ENCODE measurements at regions not wholly inside any gene's neighbourhood (a gene's known extent, or its start where the extent isn't known, plus 50 kb on each side); places are given as distances from the start of the nearest gene placed in this dataset.
"Not testable (repeated sequence)": the region's sequence is repeated elsewhere in the genome, so short reads cannot be mapped to it uniquely, and the experiment has no call there.

GRCh38 chr9:17865881-17866280 lies 287.0 kb downstream of the SH3GL2 start:
- no peaks in the 10 kb centered on the region for H3K9me3 ChIP-seq (ENCODE audit: control insufficient read depth in 1 of 2, low read length in 2 of 2)
- no peaks in the 10 kb centered on the region for H3K4me1 ChIP-seq (ENCODE audit: control insufficient read depth in 1 of 2, insufficient read depth in 2 of 2, low read length in 2 of 2)
- H3K4me3 ChIP-seq (ENCODE audit: low read depth in 1 of 2, low read length in 2 of 2) = no peak overlapping the region
- H3K36me3 ChIP-seq (ENCODE audit: control insufficient read depth in 1 of 2, insufficient read depth in 2 of 2, low read length in 2 of 2) = no peaks in the 10 kb centered on the region
- no peaks in the 10 kb centered on the region for H3K27me3 ChIP-seq (ENCODE audit: low read depth, low read length)
- no peak overlapping the region for H3K27ac ChIP-seq (ENCODE audit: low read length)

- H3K4me1 ChIP-seq (ENCODE audit: control insufficient read depth in 1 of 2, insufficient read depth in 2 of 2, low read length in 2 of 2) = no peaks in the 10 kb centered on the region
- no peaks in the 10 kb centered on the region for H3K27me3 ChIP-seq (ENCODE audit: low read depth, low read length)
- H3K9me3 ChIP-seq (ENCODE audit: control insufficient read depth in 1 of 2, low read length in 2 of 2) = no peaks in the 10 kb centered on the region
- H3K4me3 ChIP-seq (ENCODE audit: low read depth in 1 of 2, low read length in 2 of 2) = no peak overlapping the region
- H3K36me3 ChIP-seq (ENCODE audit: control insufficient read depth in 1 of 2, insufficient read depth in 2 of 2, low read length in 2 of 2) = no peaks in the 10 kb centered on the region
- H3K27ac ChIP-seq (ENCODE audit: low read length) = no peak overlapping the region
Measured at GRCh38 chr9:17870722-17871121, 291.9 kb downstream of the SH3GL2 start.

GRCh38 chr9:17871213-17871890 lies 292.5 kb downstream of the SH3GL2 start:
- Histone ChIP-seq H3K27me3 (ENCODE audit: low read depth, low read length) (no peaks in the 10 kb centered on the region), H3K4me1 (ENCODE audit: control insufficient read depth in 1 of 2, insufficient read depth in 2 of 2, low read length in 2 of 2) (no peaks in the 10 kb centered on the region), H3K4me3 (ENCODE audit: low read depth in 1 of 2, low read length in 2 of 2) (no peak overlapping the region), H3K9me3 (ENCODE audit: control insufficient read depth in 1 of 2, low read length in 2 of 2) (no peaks in the 10 kb centered on the region), H3K27ac (ENCODE audit: low read length) (no peak overlapping the region), H3K36me3 (ENCODE audit: control insufficient read depth in 1 of 2, insufficient read depth in 2 of 2, low read length in 2 of 2) (no peaks in the 10 kb centered on the region)

- Histone ChIP-seq H3K27me3 (ENCODE audit: low read depth, low read length) (no peaks in the 10 kb centered on the region), H3K4me1 (ENCODE audit: control insufficient read depth in 1 of 2, insufficient read depth in 2 of 2, low read length in 2 of 2) (no peaks in the 10 kb centered on the region), H3K9me3 (ENCODE audit: control insufficient read depth in 1 of 2, low read length in 2 of 2) (no peaks in the 10 kb centered on the region), H3K4me3 (ENCODE audit: low read depth in 1 of 2, low read length in 2 of 2) (no peak overlapping the region), H3K27ac (ENCODE audit: low read length) (no peak overlapping the region), H3K36me3 (ENCODE audit: control insufficient read depth in 1 of 2, insufficient read depth in 2 of 2, low read length in 2 of 2) (no peaks in the 10 kb centered on the region)
Measured at GRCh38 chr9:17875886-17876285, 297.0 kb downstream of the SH3GL2 start.

DNA sequence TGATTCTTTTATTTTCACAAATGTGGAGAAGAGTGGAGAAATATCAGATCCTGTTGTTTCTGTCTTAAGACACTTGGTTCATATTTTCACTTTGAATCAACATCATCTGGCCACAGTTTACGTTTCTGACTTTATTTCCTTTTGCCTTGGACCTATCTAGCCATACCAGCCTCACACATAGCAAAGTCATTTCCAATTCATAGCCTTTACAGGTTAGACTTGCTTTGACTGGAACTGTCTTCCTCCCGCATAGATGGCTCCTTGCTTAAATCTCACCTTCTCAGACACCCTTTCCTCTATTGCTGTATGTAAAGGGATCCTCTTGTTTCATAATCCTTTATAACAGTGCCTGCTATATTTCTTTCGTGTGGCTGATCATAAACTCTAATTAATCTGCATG lies 297.8 kb downstream of the SH3GL2 start:
- H3K36me3 ChIP-seq (ENCODE audit: control insufficient read depth in 1 of 2, insufficient read depth in 2 of 2, low read length in 2 of 2) = no peaks in the 10 kb centered on the region
- no peak overlapping the region for H3K27ac ChIP-seq (ENCODE audit: low read length)
- H3K9me3 ChIP-seq (ENCODE audit: control insufficient read depth in 1 of 2, low read length in 2 of 2) = no peaks in the 10 kb centered on the region
- no peaks in the 10 kb centered on the region for H3K4me1 ChIP-seq (ENCODE audit: control insufficient read depth in 1 of 2, insufficient read depth in 2 of 2, low read length in 2 of 2)
- no peaks in the 10 kb centered on the region for H3K27me3 ChIP-seq (ENCODE audit: low read depth, low read length)
- H3K4me3 ChIP-seq (ENCODE audit: low read depth in 1 of 2, low read length in 2 of 2) = no peak overlapping the region

DNA sequence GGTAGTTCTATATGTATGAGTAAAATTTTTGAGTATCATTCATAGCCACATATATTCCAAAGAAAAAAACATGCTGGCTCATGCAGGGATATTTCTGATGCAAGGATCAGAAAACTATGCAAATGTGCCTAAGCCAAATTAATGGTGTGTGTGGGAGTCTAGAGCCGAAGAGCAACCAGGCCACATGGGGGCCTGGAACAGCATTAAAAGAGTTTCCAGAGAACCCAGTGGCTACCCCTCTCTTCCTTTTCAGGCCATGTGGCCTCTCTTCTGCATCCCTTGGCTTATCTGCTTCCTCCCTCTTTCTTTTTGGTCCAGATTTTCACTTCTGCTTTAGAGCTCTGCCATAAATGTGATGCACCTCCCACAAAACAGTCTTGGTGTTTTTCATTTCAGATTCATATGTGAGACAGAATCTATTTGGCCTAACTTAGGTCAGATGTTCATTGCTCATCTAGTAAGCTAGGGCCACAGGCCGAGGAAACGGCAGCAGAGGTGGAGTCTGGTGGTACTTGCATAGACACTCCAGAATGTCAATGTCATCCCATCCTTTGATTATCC lies 300.0 kb downstream of the SH3GL2 start:
- H3K36me3 ChIP-seq (ENCODE audit: control insufficient read depth in 1 of 2, insufficient read depth in 2 of 2, low read length in 2 of 2) = no peaks in the 10 kb centered on the region
- H3K9me3 ChIP-seq (ENCODE audit: control insufficient read depth in 1 of 2, low read length in 2 of 2) = no peaks in the 10 kb centered on the region
- no peak overlapping the region for H3K4me3 ChIP-seq (ENCODE audit: low read depth in 1 of 2, low read length in 2 of 2)
- H3K4me1 ChIP-seq (ENCODE audit: control insufficient read depth in 1 of 2, insufficient read depth in 2 of 2, low read length in 2 of 2) = no peaks in the 10 kb centered on the region
- H3K27ac ChIP-seq (ENCODE audit: low read length) = no peak overlapping the region
- no peaks in the 10 kb centered on the region for H3K27me3 ChIP-seq (ENCODE audit: low read depth, low read length)

- Histone ChIP-seq H3K9me3 (ENCODE audit: control insufficient read depth in 1 of 2, low read length in 2 of 2) (no peaks in the 10 kb centered on the region), H3K27me3 (ENCODE audit: low read depth, low read length) (no peaks in the 10 kb centered on the region), H3K4me3 (ENCODE audit: low read depth in 1 of 2, low read length in 2 of 2) (no peak overlapping the region), H3K4me1 (ENCODE audit: control insufficient read depth in 1 of 2, insufficient read depth in 2 of 2, low read length in 2 of 2) (no peaks in the 10 kb centered on the region), H3K27ac (ENCODE audit: low read length) (no peak overlapping the region), H3K36me3 (ENCODE audit: control insufficient read depth in 1 of 2, insufficient read depth in 2 of 2, low read length in 2 of 2) (no peaks in the 10 kb centered on the region)
Measured at GRCh38 chr9:17881371-17881770, 302.5 kb downstream of the SH3GL2 start.

DNA sequence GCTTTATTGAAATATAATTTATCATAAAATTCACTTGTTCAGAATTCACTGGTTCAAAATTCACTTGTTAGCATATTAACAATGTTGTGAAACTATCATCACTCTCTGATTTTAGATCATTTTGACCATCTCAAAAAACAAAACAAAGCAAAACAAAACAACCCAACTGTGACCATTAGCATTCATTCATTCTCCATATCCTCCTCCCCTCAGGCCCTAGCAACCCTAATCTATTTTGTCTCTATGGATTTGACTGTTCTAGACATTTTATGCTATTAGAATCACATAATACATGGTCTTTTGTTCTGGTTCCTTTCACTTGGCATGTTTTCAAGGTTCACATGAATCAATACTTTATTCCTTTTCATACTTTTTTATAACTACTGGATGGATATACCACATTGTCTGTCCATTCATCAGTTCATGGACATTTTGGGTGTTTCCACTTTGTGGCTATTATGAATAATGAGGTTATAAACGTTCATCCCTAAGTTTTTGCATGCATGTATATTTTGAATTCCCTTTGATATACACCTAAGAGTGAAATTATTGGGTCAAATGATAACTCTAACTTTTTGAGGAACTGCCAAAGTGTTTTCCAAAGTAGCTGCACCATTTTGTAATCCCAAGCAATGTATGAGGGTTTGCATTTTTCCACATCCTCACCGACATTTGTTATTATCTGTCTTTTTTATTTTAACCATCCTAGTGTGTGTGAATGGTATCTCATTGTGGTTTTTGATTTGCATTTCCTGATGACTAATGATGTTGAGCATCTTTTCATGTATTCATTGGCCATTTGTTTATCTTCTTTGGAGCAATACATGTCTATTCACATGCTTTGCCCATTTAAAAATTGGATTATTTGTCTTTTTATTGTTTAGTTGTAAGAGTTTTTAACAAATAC lies 304.1 kb downstream of the SH3GL2 start:
- Histone ChIP-seq H3K27ac (ENCODE audit: low read length) (no peak overlapping the region), H3K36me3 (ENCODE audit: control insufficient read depth in 1 of 2, insufficient read depth in 2 of 2, low read length in 2 of 2) (no peaks in the 10 kb centered on the region), H3K4me1 (ENCODE audit: control insufficient read depth in 1 of 2, insufficient read depth in 2 of 2, low read length in 2 of 2) (no peaks in the 10 kb centered on the region), H3K4me3 (ENCODE audit: low read depth in 1 of 2, low read length in 2 of 2) (no peak overlapping the region), H3K9me3 (ENCODE audit: control insufficient read depth in 1 of 2, low read length in 2 of 2) (no peaks in the 10 kb centered on the region), H3K27me3 (ENCODE audit: low read depth, low read length) (no peaks in the 10 kb centered on the region)

DNA sequence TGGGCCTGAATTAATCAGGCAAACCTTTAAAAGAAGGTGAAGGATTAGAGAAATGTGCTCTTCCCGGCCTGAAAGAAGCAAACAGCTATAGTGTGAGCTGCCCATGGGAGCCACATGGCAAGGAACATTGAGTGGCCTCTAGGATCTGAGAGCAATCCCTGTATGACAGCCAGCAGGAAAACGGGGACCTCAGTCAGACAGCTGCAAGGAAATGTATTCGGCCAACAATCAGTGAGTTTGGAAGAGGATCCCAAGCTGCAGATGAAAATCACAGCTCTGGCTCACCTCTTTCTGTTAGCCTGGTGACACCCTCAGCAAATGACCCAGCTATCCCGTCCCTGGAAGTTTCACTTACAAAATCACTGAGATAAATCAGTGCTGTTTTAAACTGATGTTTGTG lies 309.2 kb downstream of the SH3GL2 start:
- Histone ChIP-seq H3K4me3 (ENCODE audit: low read depth in 1 of 2, low read length in 2 of 2) (no peak overlapping the region), H3K27me3 (ENCODE audit: low read depth, low read length) (no peaks in the 10 kb centered on the region), H3K27ac (ENCODE audit: low read length) (no peak overlapping the region)

DNA sequence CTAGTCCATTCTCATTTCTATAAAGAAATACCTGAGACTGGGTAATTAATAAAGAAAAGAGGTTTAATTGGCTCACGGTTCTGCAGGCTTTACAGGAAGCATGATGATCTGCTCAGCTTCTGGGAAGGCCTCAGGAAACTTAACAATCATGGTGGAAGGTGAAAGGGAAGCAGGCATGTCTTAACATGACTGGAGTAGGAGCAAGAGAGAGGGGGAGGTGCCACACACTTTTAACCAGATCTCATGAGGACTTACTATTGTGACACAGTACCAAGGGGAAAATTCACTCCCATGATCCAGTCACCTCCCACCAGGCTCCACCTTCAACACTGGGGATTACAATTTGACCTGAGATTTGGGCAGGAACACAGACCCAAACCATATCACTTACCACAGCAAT lies 310.1 kb downstream of the SH3GL2 start:
- H3K9me3 ChIP-seq (ENCODE audit: control insufficient read depth in 1 of 2, low read length in 2 of 2); H3K4me3 ChIP-seq (ENCODE audit: low read depth in 1 of 2, low read length in 2 of 2); H3K27me3 ChIP-seq (ENCODE audit: low read depth, low read length): not testable (repeated sequence)

More for the DNA sequence above, 309.2 kb downstream of the SH3GL2 start:
- H3K9me3 ChIP-seq (ENCODE audit: control insufficient read depth in 1 of 2, low read length in 2 of 2) = no peaks in the 10 kb centered on the region
- no peaks in the 10 kb centered on the region for H3K4me1 ChIP-seq (ENCODE audit: control insufficient read depth in 1 of 2, insufficient read depth in 2 of 2, low read length in 2 of 2)
- H3K36me3 ChIP-seq (ENCODE audit: control insufficient read depth in 1 of 2, insufficient read depth in 2 of 2, low read length in 2 of 2) = no peaks in the 10 kb centered on the region

GRCh38 chr9:17894501-17895160 lies 315.8 kb downstream of the SH3GL2 start:
- Histone ChIP-seq H3K9me3 (ENCODE audit: control insufficient read depth in 1 of 2, low read length in 2 of 2) (no peaks in the 10 kb centered on the region), H3K27ac (ENCODE audit: low read length) (no peak overlapping the region), H3K4me3 (ENCODE audit: low read depth in 1 of 2, low read length in 2 of 2) (no peak overlapping the region), H3K4me1 (ENCODE audit: control insufficient read depth in 1 of 2, insufficient read depth in 2 of 2, low read length in 2 of 2) (no peaks in the 10 kb centered on the region), H3K27me3 (ENCODE audit: low read depth, low read length) (no peaks in the 10 kb centered on the region), H3K36me3 (ENCODE audit: control insufficient read depth in 1 of 2, insufficient read depth in 2 of 2, low read length in 2 of 2) (no peaks in the 10 kb centered on the region)

More for the DNA sequence above, 310.1 kb downstream of the SH3GL2 start:
- H3K36me3 ChIP-seq (ENCODE audit: control insufficient read depth in 1 of 2, insufficient read depth in 2 of 2, low read length in 2 of 2); H3K27ac ChIP-seq (ENCODE audit: low read length); H3K4me1 ChIP-seq (ENCODE audit: control insufficient read depth in 1 of 2, insufficient read depth in 2 of 2, low read length in 2 of 2): not testable (repeated sequence)

All from muscle layer of duodenum (tissue), 2 donors.